ENCODE measurements at regions not wholly inside any gene's neighbourhood (a gene's known extent, or its start where the extent isn't known, plus 50 kb on each side); places are given as distances from the start of the nearest gene placed in this dataset.

DNA sequence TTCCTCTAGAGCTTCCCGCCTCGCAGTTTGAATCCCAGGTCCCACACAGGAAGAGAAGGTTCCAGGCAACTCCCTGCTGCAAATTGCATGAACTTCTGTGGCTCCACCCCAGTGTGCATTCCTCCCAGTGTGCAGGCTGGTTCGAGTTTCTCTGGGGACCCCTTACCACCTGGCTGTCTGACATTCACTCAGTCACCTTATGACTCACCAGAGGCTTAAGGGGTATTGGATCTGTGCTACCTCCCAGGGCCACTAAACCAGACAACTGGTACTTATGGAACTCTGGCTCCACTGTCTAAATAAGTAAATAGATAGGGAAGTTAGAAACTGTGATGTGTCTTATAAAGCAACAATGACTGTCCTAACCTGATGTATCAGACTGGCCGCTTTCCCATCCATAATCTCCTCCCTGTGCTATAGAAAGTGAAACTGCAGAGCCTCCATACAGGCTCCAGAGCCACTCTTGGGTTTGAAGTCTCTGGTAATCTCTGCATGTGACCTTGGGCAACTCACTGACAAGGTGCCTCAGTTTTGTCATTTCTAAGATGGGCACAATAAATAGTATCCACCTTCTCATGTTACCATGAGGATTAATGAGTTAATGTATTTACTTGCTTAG lies 720.6 kb downstream of the SEMA5A start:
- H3K4me2 ChIP-seq, result no peak overlapping the region
- no peak overlapping the region for H2AFZ ChIP-seq (ENCODE audit: low read depth)
- TF ChIP-seq, protein P1, sequence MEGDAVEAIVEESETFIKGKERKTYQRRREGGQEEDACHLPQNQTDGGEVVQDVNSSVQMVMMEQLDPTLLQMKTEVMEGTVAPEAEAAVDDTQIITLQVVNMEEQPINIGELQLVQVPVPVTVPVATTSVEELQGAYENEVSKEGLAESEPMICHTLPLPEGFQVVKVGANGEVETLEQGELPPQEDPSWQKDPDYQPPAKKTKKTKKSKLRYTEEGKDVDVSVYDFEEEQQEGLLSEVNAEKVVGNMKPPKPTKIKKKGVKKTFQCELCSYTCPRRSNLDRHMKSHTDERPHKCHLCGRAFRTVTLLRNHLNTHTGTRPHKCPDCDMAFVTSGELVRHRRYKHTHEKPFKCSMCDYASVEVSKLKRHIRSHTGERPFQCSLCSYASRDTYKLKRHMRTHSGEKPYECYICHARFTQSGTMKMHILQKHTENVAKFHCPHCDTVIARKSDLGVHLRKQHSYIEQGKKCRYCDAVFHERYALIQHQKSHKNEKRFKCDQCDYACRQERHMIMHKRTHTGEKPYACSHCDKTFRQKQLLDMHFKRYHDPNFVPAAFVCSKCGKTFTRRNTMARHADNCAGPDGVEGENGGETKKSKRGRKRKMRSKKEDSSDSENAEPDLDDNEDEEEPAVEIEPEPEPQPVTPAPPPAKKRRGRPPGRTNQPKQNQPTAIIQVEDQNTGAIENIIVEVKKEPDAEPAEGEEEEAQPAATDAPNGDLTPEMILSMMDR (conservative IDR thresholded peaks at IDR 0.05; ENCODE audit: low read depth, low read length), result no peak

DNA sequence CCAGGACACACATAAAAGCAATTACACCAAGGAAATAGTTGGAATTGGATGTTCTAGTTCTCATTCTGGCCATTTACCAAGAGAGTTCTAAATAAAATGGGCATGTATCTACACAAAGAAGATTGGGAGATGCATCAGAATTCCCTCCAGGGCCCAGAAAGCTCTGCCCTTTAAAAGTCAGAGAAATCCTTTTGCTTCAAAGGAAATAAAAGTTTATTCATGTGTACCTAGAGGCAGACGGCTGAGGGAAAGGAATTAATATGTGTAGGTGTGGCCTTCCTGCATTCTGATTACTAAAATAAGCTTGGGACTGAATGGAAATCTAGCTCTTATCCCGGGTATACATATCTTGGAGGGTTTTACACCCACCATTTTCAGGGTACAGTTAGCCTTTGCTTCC lies 719.4 kb downstream of the SEMA5A start:
- no peak overlapping the region for H2AFZ ChIP-seq (ENCODE audit: low read depth)

More for the DNA sequence above, 720.6 kb downstream of the SEMA5A start:
- Histone ChIP-seq H3K4me1 (ENCODE audit: low read depth, poor library complexity, severe bottlenecking) (no peaks in the 10 kb centered on the region), H3K9ac (no peak overlapping the region), H4K20me1 (ENCODE audit: insufficient read depth) (no peaks in the 10 kb centered on the region), H3K27me3 (ENCODE audit: insufficient read depth, low read depth) (no peaks in the 10 kb centered on the region), H3K27ac (no peak overlapping the region), H3K36me3 (ENCODE audit: insufficient read depth) (no peaks in the 10 kb centered on the region; the same call in 1 of the 2 replicates), H3K4me3 (IDR thresholded peaks at IDR 0.05; ENCODE audit: insufficient read depth, low read depth, low read length) (no peak overlapping the region), H3K79me2 (ENCODE audit: insufficient read depth, low read depth) (no peaks in the 10 kb centered on the region)

DNA sequence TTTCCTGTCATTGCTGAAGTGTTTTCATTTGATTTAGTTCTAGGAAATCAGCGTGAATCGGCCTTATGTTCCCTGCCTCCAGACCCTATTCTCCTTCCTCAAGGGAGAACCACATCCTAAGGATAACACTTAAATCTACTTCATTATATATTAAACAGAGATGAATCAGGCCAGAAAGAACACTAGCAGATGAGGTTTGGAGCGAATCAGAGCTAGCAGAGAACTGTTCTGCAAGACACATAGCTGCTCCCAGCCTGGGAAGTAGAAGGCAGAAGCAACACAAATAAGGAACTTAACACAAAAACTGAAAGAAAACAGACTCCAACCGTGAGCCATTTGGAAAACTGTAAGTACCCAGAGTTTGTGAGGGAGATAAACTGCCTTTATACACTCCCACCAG lies 718.2 kb downstream of the SEMA5A start:
- no peaks in the 10 kb centered on the region for H3K4me1 ChIP-seq (ENCODE audit: low read depth, poor library complexity, severe bottlenecking)

More for the DNA sequence above, 719.4 kb downstream of the SEMA5A start:
- Histone ChIP-seq H3K4me3 (IDR thresholded peaks at IDR 0.05; ENCODE audit: insufficient read depth, low read depth, low read length) (no peak overlapping the region), H3K27ac (no peak overlapping the region), H3K4me2 (no peak overlapping the region), H3K9ac (no peak overlapping the region), H3K36me3 (ENCODE audit: insufficient read depth) (no peaks in the 10 kb centered on the region; the same call in 1 of the 2 replicates), H3K4me1 (ENCODE audit: low read depth, poor library complexity, severe bottlenecking) (no peaks in the 10 kb centered on the region), H3K79me2 (ENCODE audit: insufficient read depth, low read depth) (no peaks in the 10 kb centered on the region), H3K27me3 (ENCODE audit: insufficient read depth, low read depth) (no peaks in the 10 kb centered on the region), H4K20me1 (ENCODE audit: insufficient read depth) (no peaks in the 10 kb centered on the region)
- TF ChIP-seq, protein P1 (conservative IDR thresholded peaks at IDR 0.05; ENCODE audit: low read depth, low read length), result no peak

DNA sequence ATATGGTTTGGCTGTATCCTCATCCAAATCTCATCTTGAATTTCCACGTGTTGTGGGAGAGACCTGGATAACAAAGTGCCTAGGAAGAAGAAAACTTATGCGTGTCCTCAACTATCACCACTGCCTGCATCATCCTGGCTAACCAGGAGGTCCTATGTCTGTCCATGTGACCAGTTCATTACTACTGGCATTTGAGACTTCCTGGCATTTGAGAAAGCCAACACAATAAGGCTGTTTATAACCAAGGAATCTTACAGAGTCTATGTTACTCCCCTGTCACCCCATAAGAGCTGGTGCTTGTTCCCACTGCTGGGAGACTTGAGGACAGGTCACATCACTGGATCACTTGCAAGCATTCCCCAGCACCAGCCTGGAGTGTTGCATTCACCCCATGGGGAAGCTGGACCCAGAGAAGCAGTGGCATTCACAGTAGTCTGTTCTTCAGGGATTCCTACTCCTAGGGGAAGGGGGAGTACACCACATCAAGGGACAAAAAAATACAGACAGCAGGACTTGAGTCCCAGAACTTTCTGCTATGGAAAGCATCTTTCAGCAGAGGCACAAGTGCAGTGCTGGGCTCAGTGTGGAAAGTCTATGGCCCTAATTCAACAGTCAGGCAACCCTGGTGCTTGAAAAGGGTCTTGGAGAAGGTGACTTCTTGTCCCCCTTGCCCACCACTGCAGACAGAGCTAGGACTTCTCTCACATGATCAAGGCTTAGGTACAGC lies 717.1 kb downstream of the SEMA5A start:
- H2AFZ ChIP-seq (ENCODE audit: low read depth), result no peak overlapping the region
- TF ChIP-seq, protein P1 (conservative IDR thresholded peaks at IDR 0.05; ENCODE audit: low read depth, low read length), result no peak
- no peak overlapping the region for H3K4me3 ChIP-seq (IDR thresholded peaks at IDR 0.05; ENCODE audit: insufficient read depth, low read depth, low read length)
- H3K79me2 ChIP-seq (ENCODE audit: insufficient read depth, low read depth), result no peaks in the 10 kb centered on the region
- no peaks in the 10 kb centered on the region for H3K36me3 ChIP-seq (ENCODE audit: insufficient read depth)
- no peak overlapping the region for H3K27ac ChIP-seq
- no peak overlapping the region for H3K4me2 ChIP-seq
- H3K9ac ChIP-seq, result no peak overlapping the region
- no peaks in the 10 kb centered on the region for H3K27me3 ChIP-seq (ENCODE audit: insufficient read depth, low read depth)
- no peaks in the 10 kb centered on the region for H4K20me1 ChIP-seq (ENCODE audit: insufficient read depth)
- no peaks in the 10 kb centered on the region for H3K4me1 ChIP-seq (ENCODE audit: low read depth, poor library complexity, severe bottlenecking)

More for the DNA sequence above, 718.2 kb downstream of the SEMA5A start:
- Histone ChIP-seq H3K79me2 (ENCODE audit: insufficient read depth, low read depth) (no peaks in the 10 kb centered on the region), H3K27ac (no peak overlapping the region), H3K9ac (no peak overlapping the region), H2AFZ (ENCODE audit: low read depth) (no peak overlapping the region), H3K27me3 (ENCODE audit: insufficient read depth, low read depth) (no peaks in the 10 kb centered on the region), H4K20me1 (ENCODE audit: insufficient read depth) (no peaks in the 10 kb centered on the region), H3K4me2 (no peak overlapping the region), H3K4me3 (IDR thresholded peaks at IDR 0.05; ENCODE audit: insufficient read depth, low read depth, low read length) (no peak overlapping the region), H3K36me3 (ENCODE audit: insufficient read depth) (no peaks in the 10 kb centered on the region; the same call in 1 of the 2 replicates)
- TF ChIP-seq, protein P1 (conservative IDR thresholded peaks at IDR 0.05; ENCODE audit: low read depth, low read length), result no peak

Data from KMS-11 (cell line).